CD4-positive, alpha-beta T cell treated with Interleukin-10 for 1 hour (primary cell): ENCODE measurements at regions not wholly inside any gene's neighbourhood (a gene's known extent, or its start where the extent isn't known, plus 50 kb on each side); places are given as distances from the start of the nearest gene placed in this dataset.
"Not testable (repeated sequence)": the region's sequence is repeated elsewhere in the genome, so short reads cannot be mapped to it uniquely, and the experiment has no call there.

Experiments used
- DNase-seq: peaks from one replicate; pipeline ENCODE4 v3.0.0-alpha.2; 2020

DNA sequence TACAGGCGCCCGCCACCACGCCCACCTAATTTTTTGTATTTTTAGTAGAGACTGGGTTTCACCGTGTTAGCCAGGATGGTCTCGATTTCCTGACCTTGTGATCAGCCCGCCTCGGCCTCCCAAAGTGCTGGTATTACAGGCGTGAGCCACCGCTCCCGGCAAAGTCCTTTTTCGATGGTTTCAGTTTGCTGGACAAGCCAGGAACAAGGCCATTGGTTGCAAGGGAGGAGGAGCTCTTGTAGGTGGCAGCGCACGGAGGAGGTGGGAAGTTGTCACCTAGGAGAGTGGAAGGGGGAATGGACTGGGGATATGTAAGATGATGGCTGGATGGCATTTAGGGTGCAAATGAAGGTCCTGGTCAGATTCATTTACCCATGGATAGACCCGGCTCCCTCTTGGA lies 218.5 kb upstream of the ATP6AP2 start:
- DNase-seq = not testable (repeated sequence)

DNA sequence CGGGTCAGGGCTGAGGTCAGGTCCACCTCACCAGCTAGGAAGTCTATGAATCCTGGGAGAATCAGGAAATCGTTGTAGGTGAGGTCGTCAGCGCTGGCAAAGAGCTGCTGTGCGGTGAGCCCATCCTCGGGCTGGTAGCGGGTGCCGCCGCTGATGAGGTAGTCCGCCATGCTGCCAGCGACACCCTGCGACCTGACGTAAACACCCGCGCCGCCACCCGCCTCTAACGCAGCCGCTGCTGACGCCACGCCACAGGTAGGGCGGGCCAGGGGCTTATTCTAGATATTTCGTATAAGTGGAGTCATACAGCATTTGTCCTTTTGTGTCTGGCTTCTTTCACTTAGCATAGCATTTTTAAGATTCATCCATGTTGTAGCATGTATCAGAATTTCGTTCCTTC lies 220.2 kb upstream of the ATP6AP2 start:
- DNase-seq = no peak

DNA sequence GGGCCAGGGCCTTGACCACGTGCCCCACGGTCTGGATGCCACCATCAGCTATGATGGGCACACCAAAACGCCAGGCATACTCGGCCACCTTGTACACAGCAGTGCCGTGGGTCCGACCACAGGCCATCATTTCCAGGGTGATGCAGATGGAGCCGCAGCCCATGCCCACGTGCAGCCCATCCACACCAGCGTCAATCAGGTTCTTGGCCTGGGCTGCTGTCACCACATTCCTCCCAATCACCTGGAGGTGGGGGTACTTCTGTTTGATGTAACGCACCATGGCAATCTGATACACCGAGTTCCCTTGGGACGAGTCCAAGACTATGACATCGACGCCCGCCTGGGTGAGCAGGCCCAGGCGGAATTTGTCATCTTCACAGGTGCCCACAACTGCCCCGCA lies 221.2 kb upstream of the ATP6AP2 start:
- DNase-seq = no peak

DNA sequence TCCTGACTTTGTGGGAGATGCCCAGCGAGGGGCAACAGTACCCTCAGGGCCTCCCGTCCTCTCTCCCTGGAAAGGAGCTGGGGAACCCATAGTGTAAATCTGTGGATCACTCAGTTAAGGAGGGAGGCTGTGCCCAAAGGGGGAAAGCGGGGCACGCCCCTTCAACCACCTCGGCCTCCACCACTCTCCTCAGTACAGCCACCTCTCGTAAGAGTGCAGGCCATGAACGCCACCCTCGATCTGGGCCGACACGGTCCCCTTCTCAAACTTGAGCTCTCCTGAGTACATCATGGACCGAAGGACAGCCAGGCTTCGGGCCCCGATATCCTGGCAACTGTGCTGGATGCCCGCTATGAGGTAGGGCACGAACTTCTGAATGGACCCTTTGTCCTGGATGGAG lies 221.8 kb upstream of the ATP6AP2 start:
- no peak for DNase-seq

DNA sequence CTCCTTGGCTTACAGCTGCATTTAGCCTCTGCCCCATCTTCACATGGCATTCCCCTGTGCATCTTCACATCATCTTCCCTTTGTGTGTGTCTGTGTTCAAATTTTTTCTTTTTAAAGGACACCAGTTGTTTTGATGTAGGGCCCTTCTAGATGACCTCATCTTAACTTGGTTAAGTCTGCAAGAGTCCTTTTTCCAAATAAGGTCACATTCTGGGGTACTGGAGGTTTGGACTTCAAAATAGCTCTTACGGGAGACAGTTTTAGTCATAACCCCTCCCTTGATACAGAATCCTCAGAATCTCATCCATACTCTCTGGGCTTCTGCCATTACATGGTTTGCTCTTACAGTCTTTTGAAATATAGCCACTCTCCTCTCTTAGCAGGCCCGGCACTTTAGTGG lies 231.5 kb upstream of the ATP6AP2 start:
- DNase-seq = no peak

DNA sequence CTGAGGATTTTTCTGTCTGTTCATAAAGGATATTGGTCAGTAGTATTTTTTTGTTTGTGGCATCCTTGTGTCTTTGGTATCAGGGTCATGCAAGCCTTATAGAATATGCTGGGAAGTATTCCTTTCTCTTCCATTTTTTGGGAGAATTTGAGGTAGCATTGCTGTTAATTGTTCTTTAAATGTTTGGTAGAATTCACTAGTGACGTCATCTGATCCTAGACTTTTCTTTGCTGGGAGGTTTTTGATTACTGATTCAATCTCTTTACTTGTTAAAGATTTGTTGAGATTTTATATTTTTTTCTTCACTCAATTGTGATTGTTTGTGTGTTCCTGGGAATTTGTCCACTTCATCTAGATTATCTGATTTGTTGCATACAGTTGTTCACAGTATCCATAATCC lies 234.4 kb upstream of the ATP6AP2 start:
- DNase-seq = no peak

DNA sequence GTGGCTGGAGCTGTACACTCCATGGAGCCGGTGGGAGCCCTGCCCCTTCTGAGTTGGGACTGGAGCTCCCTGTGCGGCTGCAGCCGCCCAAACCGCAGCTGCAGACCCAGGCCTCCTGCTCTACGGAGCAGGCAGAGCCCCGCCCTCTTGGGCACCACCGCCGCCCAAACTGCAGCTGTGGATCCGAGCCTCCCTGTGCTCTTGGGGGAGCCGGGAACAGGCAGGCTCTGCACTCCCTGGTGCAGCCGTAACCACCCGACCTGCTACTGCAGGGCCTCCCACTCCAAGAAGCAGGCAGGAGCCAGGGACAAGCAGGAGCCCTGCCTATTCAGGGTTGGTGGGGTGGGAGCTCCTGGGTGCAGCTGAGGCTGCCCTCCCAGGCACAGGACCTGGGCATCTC lies 237.5 kb upstream of the ATP6AP2 start:
- DNase-seq = no peak

DNA sequence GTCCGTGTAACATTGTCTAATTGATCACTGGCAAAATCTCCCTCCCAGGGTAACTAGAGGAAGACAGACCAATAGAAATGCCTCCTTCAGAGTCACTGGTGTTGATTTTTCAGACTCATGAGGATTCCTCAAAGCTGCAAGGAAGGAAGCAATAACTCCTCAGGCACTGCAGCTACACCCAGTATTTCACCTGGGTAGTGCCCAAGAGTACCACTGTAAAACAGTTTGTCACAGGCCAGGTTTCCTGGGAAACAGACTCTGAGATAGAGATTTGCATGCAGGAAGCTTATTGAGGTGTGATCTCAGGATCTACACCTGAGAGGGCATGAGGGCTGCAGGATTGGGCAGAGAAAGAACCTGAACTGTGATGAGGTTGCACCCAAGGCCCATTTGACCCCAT lies 240.7 kb upstream of the ATP6AP2 start:
- no peak for DNase-seq

DNA sequence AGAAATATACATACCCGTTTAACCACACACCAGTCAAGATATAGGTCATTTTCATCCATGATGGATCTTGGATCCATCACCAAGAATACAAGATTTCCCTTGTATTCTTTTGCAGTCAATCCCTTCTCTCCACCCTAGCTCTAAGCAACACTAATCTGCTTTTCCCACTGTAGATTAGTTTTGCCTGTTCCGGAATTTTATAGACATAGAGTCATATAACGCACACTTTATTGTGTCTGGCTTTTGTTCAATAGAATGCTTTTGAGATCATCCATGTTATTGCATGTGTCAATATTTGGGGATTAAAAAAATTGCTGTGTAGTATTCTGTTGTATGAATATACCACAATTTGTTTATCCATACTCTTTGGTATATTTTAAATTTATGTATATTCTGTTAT lies 235.6 kb upstream of the BCOR start:
- no peak for DNase-seq

DNA sequence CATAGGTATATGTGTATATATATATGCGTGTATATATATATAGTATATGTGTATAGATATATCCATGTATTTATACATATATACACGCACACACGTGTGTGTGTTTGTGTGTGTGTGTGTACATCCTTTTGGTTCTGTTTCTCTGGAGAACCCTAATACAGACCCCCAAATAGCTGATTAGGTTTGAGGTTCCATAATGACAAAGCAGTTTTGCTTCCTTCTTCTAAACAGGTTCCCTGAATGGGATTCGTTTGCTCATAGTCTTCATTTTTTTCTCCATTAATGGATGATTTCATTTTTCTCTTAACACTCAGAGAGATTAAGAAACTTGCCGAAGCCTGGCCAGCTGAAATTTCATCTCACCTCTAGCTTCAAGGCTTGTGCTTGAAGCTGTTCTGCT lies 234.0 kb upstream of the BCOR start:
- DNase-seq = no peak

DNA sequence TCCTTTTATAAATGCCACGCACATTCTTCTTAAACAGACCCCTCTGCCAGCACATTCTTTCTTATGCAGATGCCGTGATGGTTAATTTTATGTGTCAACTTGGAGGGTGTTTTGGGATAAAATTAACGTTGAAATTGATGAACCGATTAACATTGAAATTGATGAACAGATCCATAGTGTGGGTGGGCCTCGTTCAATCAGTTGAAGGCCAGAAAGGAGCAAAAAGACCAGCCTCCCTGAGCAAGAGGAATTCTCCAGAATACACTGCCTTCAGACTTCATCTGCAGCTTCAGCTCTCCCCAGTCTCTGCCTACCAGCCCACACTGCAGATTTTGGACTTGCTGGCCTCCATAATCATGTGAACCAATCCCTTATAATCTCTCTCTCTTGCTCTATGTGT lies 233.6 kb upstream of the BCOR start:
- DNase-seq = no peak

DNA sequence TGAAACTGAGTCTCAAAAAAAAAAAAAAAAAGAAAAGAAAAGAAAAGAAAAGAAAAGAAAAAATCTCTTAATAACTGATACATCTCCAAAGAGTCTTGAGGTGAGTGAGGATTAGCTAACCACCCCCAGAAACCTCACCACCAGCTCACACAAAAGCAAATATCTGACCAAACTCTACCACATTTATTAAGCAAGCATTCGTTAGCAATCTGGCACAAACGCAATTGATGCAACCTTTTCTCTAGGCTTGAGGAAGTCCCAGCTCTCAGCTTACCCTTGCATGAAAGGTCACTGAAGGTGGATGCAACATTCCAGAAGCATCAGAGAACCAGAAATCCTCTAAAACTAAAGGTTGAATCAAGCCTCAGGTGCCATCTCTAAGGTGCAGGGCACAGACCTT lies 231.9 kb upstream of the BCOR start:
- no peak for DNase-seq

DNA sequence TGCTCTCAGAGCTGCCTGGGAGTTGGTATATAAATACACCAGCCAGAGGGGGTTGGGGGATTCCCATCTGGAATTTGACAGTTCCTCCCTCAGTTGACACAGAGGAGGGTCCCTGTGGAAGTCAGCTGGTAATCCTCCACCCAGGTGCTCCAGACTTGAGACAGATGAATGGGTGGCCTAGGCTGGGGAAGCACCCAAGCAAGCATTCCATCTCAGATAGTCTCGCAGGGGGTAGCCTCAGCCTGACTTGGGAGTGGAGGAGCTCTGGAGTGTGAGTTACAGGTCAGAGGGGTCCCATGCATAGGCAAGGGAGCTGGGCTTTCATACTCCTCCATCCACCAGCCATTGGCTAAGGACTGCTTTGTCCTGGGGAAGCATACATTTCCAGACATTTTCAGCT lies 229.3 kb upstream of the BCOR start:
- DNase-seq = no peak

DNA sequence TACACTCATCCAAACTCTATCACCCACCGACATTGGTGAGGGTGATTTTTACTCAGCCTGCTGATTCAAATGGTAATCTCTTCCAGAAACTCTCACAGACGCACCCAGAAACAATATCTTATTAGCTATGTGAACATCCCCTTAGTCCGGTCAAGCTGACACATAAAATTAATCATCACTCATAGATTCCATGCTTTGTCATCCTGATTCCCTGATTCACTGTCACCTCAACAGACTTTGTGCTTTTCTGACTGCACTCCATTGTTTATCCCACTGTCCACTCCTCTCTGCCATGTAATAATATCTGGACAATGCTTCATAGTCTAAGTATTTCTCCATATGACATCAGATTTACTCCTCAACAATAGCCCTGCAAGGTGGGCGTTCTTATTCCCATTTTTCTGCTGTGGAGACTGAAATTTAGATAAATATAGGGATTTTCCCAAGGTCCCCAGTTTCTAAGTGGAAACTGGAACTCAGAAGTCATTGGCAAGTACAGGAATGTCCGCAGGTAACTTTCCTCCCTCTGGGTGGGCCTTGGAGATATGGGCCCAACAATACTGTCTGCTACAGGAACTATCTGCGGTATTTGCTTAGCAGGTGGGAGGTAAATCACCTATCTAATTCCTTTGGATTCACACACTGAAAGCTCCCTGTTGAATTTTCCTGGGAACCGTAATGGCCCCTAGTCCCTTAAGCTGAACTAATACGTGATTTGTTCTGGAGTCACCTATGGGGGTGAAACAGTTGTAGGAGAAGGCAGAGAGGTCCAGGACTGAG lies 228.6 kb upstream of the BCOR start:
- no peak for DNase-seq

DNA sequence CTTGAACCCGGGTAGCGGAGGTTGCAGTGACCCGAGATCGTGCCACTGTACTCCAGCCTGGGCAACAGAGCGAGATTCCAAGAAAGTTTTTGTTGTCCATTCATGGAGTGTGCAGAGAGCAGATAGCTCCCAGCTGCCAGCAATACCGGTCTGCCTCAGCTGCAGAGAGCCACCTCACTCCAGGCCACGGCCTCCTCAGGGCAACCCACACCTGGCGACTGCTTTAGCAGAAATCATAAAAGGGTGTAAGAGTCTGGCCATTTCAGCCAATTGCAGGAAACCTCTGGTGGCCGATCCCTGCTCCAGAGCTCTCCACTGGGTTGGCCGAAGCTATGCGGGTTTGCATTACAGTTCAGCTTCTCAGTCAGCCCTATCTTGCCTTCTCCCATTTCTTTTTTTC lies 227.4 kb upstream of the BCOR start:
- DNase-seq = no peak

DNA sequence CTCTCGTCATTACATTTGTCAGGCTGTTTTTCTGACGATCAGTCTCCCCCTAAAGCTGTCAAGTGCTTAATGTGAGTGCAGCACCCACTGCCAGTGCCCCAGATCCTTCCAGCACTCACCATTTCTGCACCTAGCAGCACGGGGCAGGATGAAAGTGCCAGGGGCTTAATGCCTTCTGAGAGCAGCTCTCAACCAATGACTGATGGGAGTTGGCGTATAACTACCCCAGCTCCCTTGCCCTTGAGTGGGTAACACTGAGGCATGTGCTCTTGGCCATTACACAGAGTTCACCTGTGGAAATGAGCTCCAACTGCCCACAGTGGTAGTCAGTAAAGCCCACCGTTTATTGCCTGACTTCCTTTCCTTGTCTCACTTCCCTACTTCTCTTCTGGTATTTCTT lies 226.2 kb upstream of the BCOR start:
- no peak for DNase-seq

DNA sequence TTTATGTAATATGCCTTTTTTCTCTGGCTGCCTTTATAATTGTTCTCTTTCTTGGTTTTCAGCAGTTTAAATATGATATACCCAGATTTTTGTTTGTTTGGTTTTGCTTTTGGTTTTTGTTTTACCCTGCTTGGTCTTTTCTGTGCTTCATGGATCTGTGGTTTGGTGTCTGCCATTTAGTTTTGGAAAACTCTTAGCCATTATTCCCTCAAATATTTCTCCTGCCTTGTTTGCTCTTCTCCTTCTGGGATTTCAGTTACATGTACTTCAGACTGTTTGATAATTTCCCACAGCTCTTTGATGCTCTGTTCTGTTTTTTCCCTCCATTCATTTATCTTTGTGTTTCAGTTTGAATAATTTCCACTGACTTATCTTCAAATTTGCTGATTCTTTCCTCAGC lies 223.1 kb upstream of the BCOR start:
- DNase-seq = no peak

DNA sequence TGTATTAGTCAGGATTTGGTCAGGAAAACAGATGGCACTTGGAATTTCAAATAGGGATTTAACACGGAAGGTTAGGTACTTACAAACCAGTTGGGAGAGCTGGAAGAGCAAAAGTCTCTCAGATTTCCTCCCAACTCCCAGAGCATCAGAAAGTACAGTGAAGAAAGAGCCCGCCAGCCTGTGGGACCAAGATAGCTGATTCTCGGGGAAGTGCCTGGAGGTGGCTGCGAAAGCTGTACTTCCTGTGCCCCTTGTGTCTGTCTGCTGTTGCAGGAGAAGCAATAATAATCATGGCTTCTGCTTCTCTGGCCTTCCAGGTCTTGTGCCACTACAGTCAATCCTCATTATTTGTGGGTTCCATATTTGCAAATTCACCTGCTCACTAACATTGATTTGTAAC lies 221.0 kb upstream of the BCOR start:
- DNase-seq = no peak

DNA sequence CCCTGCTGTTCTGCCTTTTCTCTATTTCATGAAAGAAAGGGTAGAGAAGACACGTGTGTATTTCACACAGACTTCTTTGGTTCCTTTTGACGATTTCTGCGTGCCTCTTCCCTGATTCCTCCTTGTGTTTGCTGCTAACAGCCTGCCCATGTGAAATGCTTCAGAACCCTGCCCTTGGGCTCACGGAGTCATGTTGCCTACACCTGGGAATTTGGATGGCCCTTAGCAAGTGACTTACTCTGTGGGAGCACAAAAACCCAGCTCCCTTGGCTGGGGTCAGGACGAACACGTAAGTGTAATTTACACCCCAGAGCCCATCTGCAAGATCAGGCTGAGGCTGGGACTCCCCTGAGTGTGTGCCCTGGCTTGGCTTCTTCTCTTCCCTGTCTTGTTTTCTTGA lies 220.3 kb upstream of the BCOR start:
- no peak for DNase-seq

DNA sequence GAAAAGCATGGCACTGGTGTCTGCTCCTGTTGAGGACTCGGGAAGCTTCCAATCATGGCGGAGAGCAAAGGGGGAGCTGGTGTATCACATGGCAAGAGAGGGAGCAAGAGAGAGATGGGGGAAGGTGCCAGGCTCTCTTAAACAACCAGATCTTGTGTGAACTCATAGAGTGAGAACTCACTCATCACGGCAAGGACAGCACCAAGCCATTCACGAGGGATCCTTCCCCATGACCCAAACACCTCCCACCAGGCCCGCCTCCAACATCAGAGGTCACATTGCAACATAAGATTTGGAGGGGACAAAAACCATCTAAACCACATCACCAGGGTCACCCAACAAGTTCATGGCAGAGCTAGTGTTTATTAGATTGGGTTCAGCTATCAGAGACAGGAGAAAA lies 218.7 kb upstream of the BCOR start:
- no peak for DNase-seq

DNA sequence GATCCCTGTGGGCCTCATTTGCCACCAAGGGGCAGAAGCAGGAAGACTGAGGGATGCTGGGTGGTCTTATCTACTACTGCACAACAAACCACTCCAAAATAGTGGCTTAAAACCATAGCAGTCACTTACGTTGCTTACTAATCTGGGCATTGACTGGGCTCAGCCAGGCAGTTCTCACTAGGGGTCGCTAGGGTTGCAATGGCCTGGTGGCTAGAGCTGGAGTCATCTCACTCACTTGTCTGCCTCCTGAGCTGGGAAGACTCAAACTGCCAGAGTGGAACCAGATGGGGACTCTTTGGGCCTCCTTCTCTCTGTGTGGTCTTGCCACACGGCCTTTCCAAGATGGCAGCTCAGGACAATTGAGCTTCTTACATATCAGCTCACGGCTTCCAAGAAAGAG lies 216.3 kb upstream of the BCOR start:
- DNase-seq = no peak

DNA sequence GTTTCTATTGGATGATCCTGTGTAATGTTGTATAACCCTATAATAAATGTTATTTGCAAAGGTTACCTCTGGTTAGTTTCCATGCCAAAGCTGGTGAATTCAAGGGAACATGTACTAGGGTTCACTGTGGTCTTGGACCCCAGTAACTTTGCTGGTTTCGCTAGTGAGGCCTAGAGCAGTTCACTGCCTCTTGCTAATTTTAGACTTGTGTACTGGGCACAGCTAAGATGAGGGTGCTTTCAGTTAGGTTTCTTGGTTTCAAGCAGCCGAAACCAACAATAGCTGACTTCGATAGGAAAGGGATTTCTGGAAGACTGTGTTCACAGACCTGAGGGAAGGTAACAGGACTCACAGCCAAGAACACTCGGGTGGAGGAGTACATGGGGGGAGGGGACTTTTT lies 215.5 kb upstream of the BCOR start:
- DNase-seq = no peak

DNA sequence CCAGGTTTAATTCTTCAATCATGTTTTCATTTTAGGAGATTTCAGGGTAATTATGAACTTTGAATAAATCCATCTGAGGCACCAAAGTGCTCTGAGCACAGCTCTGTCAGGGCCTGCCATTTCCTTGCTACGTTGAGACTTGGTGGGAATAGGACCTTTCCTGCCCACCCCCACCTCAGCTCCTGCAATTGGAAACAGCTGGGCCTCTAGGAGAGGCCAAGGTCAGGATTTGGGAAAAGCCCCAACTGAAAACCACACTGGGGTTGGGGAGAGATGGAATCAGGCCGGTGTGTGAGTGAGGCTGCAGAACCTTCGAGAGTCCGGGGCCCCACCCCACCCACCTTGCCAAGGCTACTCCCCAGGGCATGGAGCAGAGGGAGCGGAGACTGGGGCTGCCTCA lies 212.7 kb upstream of the BCOR start:
- no peak for DNase-seq

DNA sequence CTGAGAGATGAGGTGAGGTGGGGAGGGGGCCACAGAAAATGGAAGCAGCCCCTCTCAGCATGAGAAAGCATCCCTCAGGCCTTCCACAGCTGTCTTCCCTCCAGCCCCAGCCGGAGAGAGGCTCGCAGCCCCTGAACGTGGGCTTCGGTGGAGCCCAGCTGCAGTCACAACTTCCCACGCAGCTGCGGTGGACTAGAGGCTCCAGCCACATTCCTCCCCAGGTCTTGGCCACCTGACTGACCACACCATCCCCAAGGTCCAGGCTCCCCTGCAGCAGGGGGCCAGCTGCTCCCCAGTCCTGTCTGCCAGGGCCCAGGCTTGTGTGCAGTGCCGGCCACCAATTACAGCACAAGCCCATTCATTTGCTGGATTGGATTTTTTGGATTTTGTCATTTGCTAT lies 212.3 kb upstream of the BCOR start:
- no peak for DNase-seq

DNA sequence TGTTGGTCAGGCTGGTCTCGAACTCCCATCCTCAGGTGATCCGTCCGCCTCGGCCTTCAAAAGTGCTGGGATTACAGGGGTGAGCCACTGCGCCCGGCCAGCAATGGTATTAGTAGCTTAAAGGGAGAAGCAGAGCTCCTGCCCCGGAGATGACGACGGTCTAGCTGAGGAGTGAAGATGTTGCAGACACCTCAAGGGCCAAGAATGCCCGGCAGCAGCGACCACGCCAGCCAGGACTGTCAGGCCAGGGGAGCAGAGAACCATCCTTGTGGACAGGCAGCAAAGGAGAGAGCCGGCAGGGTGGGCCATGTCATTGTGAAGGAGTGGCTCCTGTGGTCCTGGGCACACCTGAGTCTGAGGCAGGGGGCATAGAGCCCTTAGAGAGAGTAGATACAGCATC lies 210.1 kb upstream of the BCOR start:
- DNase-seq = no peak

DNA sequence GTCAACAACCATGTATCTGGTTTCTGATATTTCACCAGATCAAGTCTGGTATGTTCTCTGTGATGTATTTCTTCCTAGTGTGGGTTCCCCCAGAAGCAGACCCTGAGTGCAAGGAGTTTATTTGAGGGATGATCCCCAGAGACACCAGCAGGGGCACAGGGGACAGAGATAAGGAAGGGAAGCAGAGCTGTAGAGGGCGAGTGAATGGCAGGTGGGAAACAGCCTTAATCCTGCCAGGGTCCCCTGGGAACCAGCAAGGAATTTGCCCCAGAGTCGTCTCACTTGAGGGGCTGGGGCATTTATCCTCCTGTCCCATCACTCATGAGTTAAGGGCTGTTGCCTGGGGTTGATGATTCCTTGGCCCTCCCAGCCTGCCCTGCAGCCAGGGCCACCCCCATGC lies 206.4 kb upstream of the BCOR start:
- no peak for DNase-seq
